NT2/D1 (cell line): ENCODE measurements at regions not wholly inside any gene's neighbourhood (a gene's known extent, or its start where the extent isn't known, plus 50 kb on each side); places are given as distances from the start of the nearest gene placed in this dataset.

Experiments
- SUZ12 ChIP-seq: IDR thresholded peaks from 2 replicates; pipeline ENCODE4 v1.6.1; 2011; ENCODE audit not compliant: insufficient read length, insufficient read depth; ENCODE audit errors: extremely low read depth
- YY1 ChIP-seq: IDR thresholded peaks from 2 replicates; pipeline ENCODE4 v1.6.1; 2011; ENCODE audit not compliant: insufficient read length, insufficient read depth

- no peak for TF ChIP-seq SUZ12
- TF ChIP-seq YY1, result no peak
Observed at GRCh38 chrX:128906753-128907152, 616.5 kb downstream of the SMARCA1 start.
